KMS-11 (cell line): ENCODE measurements at regions not wholly inside any gene's neighbourhood (a gene's known extent, or its start where the extent isn't known, plus 50 kb on each side); places are given as distances from the start of the nearest gene placed in this dataset.

ENCODE experiments used
- H2AFZ ChIP-seq: fragments of 200-600 bp; sonication (generic); 2 replicates; pipeline ENCODE4 v1.6.1; 2016; ENCODE audit warnings: antibody characterized with exemption, mixed run types, low read depth
- H3K27ac ChIP-seq: fragments of 200-600 bp; sonication (generic); 2 replicates; pipeline ENCODE4 v1.6.1; 2016; ENCODE audit warnings: mild to moderate bottlenecking, mixed run types
- H3K27me3 ChIP-seq: fragments of 200-600 bp; sonication (generic); 2 replicates; pipeline ENCODE4 v1.6.1; 2017; ENCODE audit warnings: mild to moderate bottlenecking, low read depth, mixed run types, moderate library complexity; ENCODE audit not compliant: insufficient read depth
- H3K36me3 ChIP-seq: fragments of 200-600 bp; sonication (generic); 2 replicates; pipeline ENCODE4 v1.6.1; 2017; ENCODE audit warnings: mild to moderate bottlenecking, mixed run types; ENCODE audit not compliant: insufficient read depth
- H3K4me1 ChIP-seq: fragments of 200-600 bp; sonication (generic); 2 replicates; pipeline ENCODE4 v1.6.1; 2016; ENCODE audit warnings: mild to moderate bottlenecking, low read depth, mixed run types; ENCODE audit not compliant: poor library complexity, severe bottlenecking
- H3K4me2 ChIP-seq: fragments of 200-600 bp; sonication (generic); 2 replicates; pipeline ENCODE4 v1.7.0; 2016; ENCODE audit warnings: mild to moderate bottlenecking, mixed run types
- H3K4me3 ChIP-seq: fragments of 200-600 bp; sonication (generic); IDR thresholded peaks from 2 replicates; pipeline ENCODE4 v1.6.1; 2017; ENCODE audit warnings: low read depth, low read length, mixed read lengths; ENCODE audit not compliant: insufficient read depth
- H3K79me2 ChIP-seq: fragments of 200-600 bp; sonication (generic); 2 replicates; pipeline ENCODE4 v1.6.1; 2016; ENCODE audit warnings: low read depth, mixed run types; ENCODE audit not compliant: insufficient read depth
- H3K9ac ChIP-seq: fragments of 200-600 bp; sonication (generic); 2 replicates; pipeline ENCODE4 v1.6.1; 2016; ENCODE audit warnings: mild to moderate bottlenecking, mixed run types
- H4K20me1 ChIP-seq: fragments of 200-600 bp; sonication (generic); 2 replicates; pipeline ENCODE4 v1.6.1; 2016; ENCODE audit warnings: mild to moderate bottlenecking, mixed run types; ENCODE audit not compliant: insufficient read depth
- CTCF ChIP-seq: fragments of 200-600 bp; sonication (generic); conservative IDR thresholded peaks from 2 replicates; pipeline ENCODE4 v1.6.1; 2017; ENCODE audit warnings: low read depth, mild to moderate bottlenecking, antibody characterized with exemption, low read length, moderate library complexity, mixed read lengths

GRCh38 chr5:86442036-86442745, 175.6 kb upstream of the COX7C start:
- no peaks in the 10 kb centered on the region for H4K20me1 ChIP-seq
- no peak for TF ChIP-seq CTCF
- no peak overlapping the region for H3K4me2 ChIP-seq
- no peaks in the 10 kb centered on the region for H3K27me3 ChIP-seq
- H3K4me1 ChIP-seq, result no peaks in the 10 kb centered on the region
- no peak overlapping the region for H2AFZ ChIP-seq
- H3K79me2 ChIP-seq, result no peaks in the 10 kb centered on the region
- no peak overlapping the region for H3K27ac ChIP-seq
- H3K4me3 ChIP-seq, result no peak overlapping the region
- no peak overlapping the region for H3K9ac ChIP-seq
- no peaks in the 10 kb centered on the region for H3K36me3 ChIP-seq

- Histone ChIP-seq H4K20me1 (no peaks in the 10 kb centered on the region), H2AFZ (no peak overlapping the region), H3K79me2 (no peaks in the 10 kb centered on the region), H3K4me3 (no peak overlapping the region), H3K9ac (no peak overlapping the region), H3K27ac (no peak overlapping the region), H3K4me2 (no peak overlapping the region), H3K27me3 (no peaks in the 10 kb centered on the region), H3K36me3 (no peaks in the 10 kb centered on the region), H3K4me1 (no peaks in the 10 kb centered on the region)
- TF ChIP-seq CTCF, result no peak
Observed at GRCh38 chr5:86447362-86447761, 170.4 kb upstream of the COX7C start.

- H3K4me1 ChIP-seq, result no peaks in the 10 kb centered on the region
- no peak for TF ChIP-seq CTCF
- H3K27ac ChIP-seq, result no peak overlapping the region
- no peak overlapping the region for H2AFZ ChIP-seq
- H3K4me3 ChIP-seq, result no peak overlapping the region
- no peaks in the 10 kb centered on the region for H4K20me1 ChIP-seq
- no peaks in the 10 kb centered on the region for H3K79me2 ChIP-seq
- H3K36me3 ChIP-seq, result no peaks in the 10 kb centered on the region
- H3K27me3 ChIP-seq, result no peaks in the 10 kb centered on the region
- no peak overlapping the region for H3K9ac ChIP-seq
- no peak overlapping the region for H3K4me2 ChIP-seq
Observed at GRCh38 chr5:86452251-86452650, 165.5 kb upstream of the COX7C start.

GRCh38 chr5:86460519-86460918, 157.2 kb upstream of the COX7C start:
- TF ChIP-seq CTCF, result no peak
- no peak overlapping the region for H3K4me2 ChIP-seq
- H4K20me1 ChIP-seq, result no peaks in the 10 kb centered on the region
- H2AFZ ChIP-seq, result no peak overlapping the region
- no peaks in the 10 kb centered on the region for H3K79me2 ChIP-seq
- H3K27ac ChIP-seq, result no peak overlapping the region
- H3K27me3 ChIP-seq, result no peaks in the 10 kb centered on the region
- no peak overlapping the region for H3K4me3 ChIP-seq
- no peak overlapping the region for H3K9ac ChIP-seq
- no peaks in the 10 kb centered on the region for H3K36me3 ChIP-seq
- H3K4me1 ChIP-seq, result peaks cover 8% of the 10 kb centered on the region
